GM12872 (cell line): ENCODE measurements at regions not wholly inside any gene's neighbourhood (a gene's known extent, or its start where the extent isn't known, plus 50 kb on each side); places are given as distances from the start of the nearest gene placed in this dataset.

Source experiments
- CTCF ChIP-seq: IDR thresholded peaks from 3 replicates; pipeline ENCODE4 v1.5.1; 2011; ENCODE audit warnings: low read depth, mild to moderate bottlenecking, low read length, moderate library complexity; ENCODE audit not compliant: insufficient read depth

- TF ChIP-seq CTCF = no peak
Measured at GRCh38 chr13:85654227-85654626, 145.0 kb downstream of the SLITRK6 start.

DNA sequence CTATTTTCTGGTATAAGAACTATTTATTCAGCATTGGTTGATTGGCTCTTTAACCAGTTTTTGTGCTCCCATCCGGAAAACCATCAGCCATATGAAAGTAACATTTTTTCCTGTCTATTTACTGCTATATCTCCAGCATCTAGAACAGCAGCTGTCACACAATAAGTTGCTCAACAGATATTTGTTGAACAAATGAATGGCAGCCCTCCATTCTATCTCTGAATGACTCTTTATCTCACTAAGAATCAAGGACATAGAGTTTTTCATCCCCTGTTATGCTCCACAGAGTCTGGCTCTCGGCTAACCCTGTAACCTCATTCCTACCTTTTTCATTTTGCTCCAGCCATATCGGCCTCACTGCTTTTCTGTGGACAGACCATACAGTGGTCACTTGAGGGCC, 145.5 kb downstream of the SLITRK6 start:
- no peak for TF ChIP-seq CTCF

GRCh38 chr13:85652491-85652890, 146.7 kb downstream of the SLITRK6 start:
- TF ChIP-seq CTCF = no peak

DNA sequence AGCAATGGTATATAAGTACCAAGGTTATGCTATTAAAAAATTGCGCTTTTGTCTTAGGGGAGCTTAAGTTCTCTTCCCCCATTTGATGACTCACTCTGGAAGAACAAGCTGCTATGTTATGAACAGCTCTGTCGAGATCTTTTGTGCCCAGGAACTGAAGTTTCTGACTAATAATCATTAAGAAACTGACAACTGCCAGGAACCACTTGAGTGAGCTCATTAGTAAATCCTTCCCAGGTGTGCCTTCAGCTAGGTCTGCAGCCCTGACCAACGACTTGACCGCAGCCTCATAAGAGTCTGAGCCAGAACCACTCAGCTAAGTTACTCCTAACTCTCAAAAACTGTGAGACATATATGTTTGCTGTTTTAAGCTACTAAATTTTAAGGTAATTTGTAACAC, 147.8 kb downstream of the SLITRK6 start:
- TF ChIP-seq CTCF = no peak

DNA sequence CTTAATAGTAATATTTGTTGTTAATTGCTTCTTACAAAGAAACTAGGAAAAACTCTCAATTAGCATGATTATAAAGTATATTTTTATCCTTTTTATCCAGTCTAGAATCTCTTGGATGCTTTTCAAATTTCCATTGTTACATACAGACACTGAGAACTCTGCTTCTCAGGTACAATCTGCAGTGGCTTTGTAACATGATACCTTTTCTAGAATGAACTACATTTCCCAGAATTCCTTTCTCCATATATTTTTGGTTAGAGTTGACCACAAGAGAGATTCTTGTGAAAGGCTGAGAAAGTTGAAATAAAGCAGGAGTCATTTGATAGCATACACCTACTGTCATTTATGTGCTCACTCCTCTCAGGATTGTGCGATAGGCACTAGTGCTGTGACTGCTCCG, 148.6 kb downstream of the SLITRK6 start:
- TF ChIP-seq CTCF = no peak

- no peak for TF ChIP-seq CTCF
Measured at GRCh38 chr13:85640727-85641126, 158.5 kb downstream of the SLITRK6 start.

DNA sequence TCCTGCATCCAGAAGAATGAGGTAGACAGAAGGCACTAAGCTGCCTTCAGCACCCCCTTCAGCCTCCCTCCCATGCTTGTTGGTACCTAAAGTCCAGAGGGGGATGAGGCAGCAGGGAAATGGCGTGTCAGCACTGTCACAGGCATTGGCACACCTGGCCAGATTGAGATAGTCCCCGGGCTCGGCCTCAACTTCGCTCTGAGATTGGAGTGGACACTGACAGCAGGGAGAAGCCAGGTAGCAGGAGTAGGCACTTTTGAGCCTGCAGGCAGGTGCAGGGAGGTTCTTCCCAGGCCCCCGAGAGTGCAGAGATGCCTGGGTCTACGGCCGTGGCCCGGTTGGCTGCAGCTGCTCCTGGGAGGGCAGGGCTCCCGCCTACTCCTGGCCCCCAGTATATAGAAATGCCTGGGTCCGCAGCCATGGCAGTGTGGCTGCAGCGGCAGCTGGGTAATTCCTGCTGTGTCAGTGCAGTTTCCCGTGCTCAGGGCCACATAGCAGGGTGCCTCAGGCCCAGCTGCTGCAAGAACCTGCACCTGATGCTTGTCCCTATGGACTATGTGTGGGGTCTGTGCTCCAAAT, 160.3 kb downstream of the SLITRK6 start:
- no peak for TF ChIP-seq CTCF
